Daoy (cell line): ENCODE measurements at regions not wholly inside any gene's neighbourhood (a gene's known extent, or its start where the extent isn't known, plus 50 kb on each side); places are given as distances from the start of the nearest gene placed in this dataset.
"Not testable (repeated sequence)": the region's sequence is repeated elsewhere in the genome, so short reads cannot be mapped to it uniquely, and the experiment has no call there.

ENCODE experiments used
- DNase-seq: peaks from one replicate; pipeline ENCODE4 v3.0.0-alpha.2; 2015; ENCODE audit warnings: low read depth

GRCh38 chr5:118478852-118479251, 509.5 kb downstream of the DTWD2 start:
- no peak for DNase-seq

GRCh38 chr5:118468085-118468484, 520.3 kb downstream of the DTWD2 start:
- no peak for DNase-seq

GRCh38 chr5:118467103-118467502, 521.2 kb downstream of the DTWD2 start:
- DNase-seq: no peak

- no peak for DNase-seq
Measured at GRCh38 chr5:118466418-118466817, 521.9 kb downstream of the DTWD2 start.

GRCh38 chr5:118462276-118462675, 526.1 kb downstream of the DTWD2 start:
- DNase-seq: not testable (repeated sequence)

GRCh38 chr5:118461436-118461835, 526.9 kb downstream of the DTWD2 start:
- DNase-seq: no peak

- no peak for DNase-seq
Measured at GRCh38 chr5:118459490-118459889, 528.9 kb downstream of the DTWD2 start.

- no peak for DNase-seq
Measured at GRCh38 chr5:118456085-118456484, 532.3 kb downstream of the DTWD2 start.

- DNase-seq: no peak
Measured at GRCh38 chr5:118451697-118452247, 536.6 kb downstream of the DTWD2 start.

- DNase-seq: no peak
Measured at GRCh38 chr5:118450554-118451332, 537.6 kb downstream of the DTWD2 start.

- no peak for DNase-seq
Measured at GRCh38 chr5:118447350-118447749, 541.0 kb downstream of the DTWD2 start.

- DNase-seq: no peak
Measured at GRCh38 chr5:118441956-118442355, 546.4 kb downstream of the DTWD2 start.

GRCh38 chr5:118441034-118441433, 547.3 kb downstream of the DTWD2 start:
- no peak for DNase-seq

- no peak for DNase-seq
Measured at GRCh38 chr5:118440496-118440895, 547.9 kb downstream of the DTWD2 start.

GRCh38 chr5:118439831-118440230, 548.5 kb downstream of the DTWD2 start:
- DNase-seq: no peak

GRCh38 chr5:118435131-118435530, 553.2 kb downstream of the DTWD2 start:
- no peak for DNase-seq

GRCh38 chr5:118434522-118434921, 553.8 kb downstream of the DTWD2 start:
- no peak for DNase-seq

- DNase-seq: no peak
Measured at GRCh38 chr5:118430076-118430475, 558.3 kb downstream of the DTWD2 start.

GRCh38 chr5:118407958-118408357, 580.4 kb downstream of the DTWD2 start:
- no peak for DNase-seq

- DNase-seq: no peak
Measured at GRCh38 chr5:118405650-118406061, 582.7 kb downstream of the DTWD2 start.

GRCh38 chr5:118397236-118397635, 591.1 kb downstream of the DTWD2 start:
- DNase-seq: no peak

- no peak for DNase-seq
Measured at GRCh38 chr5:118392491-118392890, 595.9 kb downstream of the DTWD2 start.

- not testable (repeated sequence) for DNase-seq
Measured at GRCh38 chr5:118382931-118383330, 605.4 kb downstream of the DTWD2 start.

- DNase-seq: no peak
Measured at GRCh38 chr5:118379470-118379869, 608.9 kb downstream of the DTWD2 start.
